HUES64 (cell line): ENCODE measurements at regions not wholly inside any gene's neighbourhood (a gene's known extent, or its start where the extent isn't known, plus 50 kb on each side); places are given as distances from the start of the nearest gene placed in this dataset.

Experiments used
- H3K27ac ChIP-seq: 2 replicates; pipeline ENCODE4 v1.7.0; 2013; ENCODE audit warnings: low read depth, low read length, inconsistent platforms
- H3K27me3 ChIP-seq: 2 replicates; pipeline ENCODE4 v1.6.1; 2013; ENCODE audit warnings: mild to moderate bottlenecking, low read length; ENCODE audit not compliant: insufficient read depth
- H3K36me3 ChIP-seq: 2 replicates; pipeline ENCODE4 v1.6.1; 2013; ENCODE audit warnings: mild to moderate bottlenecking, low read length; ENCODE audit not compliant: insufficient read depth
- H3K4me1 ChIP-seq: 2 replicates; pipeline ENCODE4 v1.6.1; 2013; ENCODE audit warnings: mild to moderate bottlenecking, low read length, moderate library complexity; ENCODE audit not compliant: insufficient read depth
- H3K4me3 ChIP-seq: 2 replicates; pipeline ENCODE4 v1.5.1; 2013; ENCODE audit warnings: mild to moderate bottlenecking, low read length, moderate library complexity
- H3K9ac ChIP-seq: 2 replicates; pipeline ENCODE4 v1.6.1; 2013; ENCODE audit warnings: mild to moderate bottlenecking, low read depth, low read length
- H3K9me3 ChIP-seq: 2 replicates; pipeline ENCODE4 v1.6.1; 2013; ENCODE audit warnings: low read depth, low read length; ENCODE audit not compliant: insufficient read depth
- WGBS: fragments of 150-250, 120-280 bp; methylation state at CpG from one replicate; pipeline ENCODE4 v1.1.7; 2013; ENCODE audit warnings: missing lambda C conversion rate; 5-methylcytosine and 5-hydroxymethylcytosine counted together

- H3K4me1 ChIP-seq = no peaks in the 10 kb centered on the region
- no peak overlapping the region for H3K9ac ChIP-seq
- H3K9me3 ChIP-seq = no peaks in the 10 kb centered on the region
- no peaks in the 10 kb centered on the region for H3K36me3 ChIP-seq
- no peaks in the 10 kb centered on the region for H3K27me3 ChIP-seq
- H3K27ac ChIP-seq = no peak overlapping the region
- WGBS = 93% methylated on average over 3 of the region's 3 CpGs
- H3K4me3 ChIP-seq = no peak overlapping the region
Measured at GRCh38 chr20:11624704-11625103, 293.0 kb upstream of the BTBD3 start.

- no peaks in the 10 kb centered on the region for H3K9me3 ChIP-seq
- no peak overlapping the region for H3K4me3 ChIP-seq
- H3K36me3 ChIP-seq = no peaks in the 10 kb centered on the region
- no peak overlapping the region for H3K9ac ChIP-seq
- no peaks in the 10 kb centered on the region for H3K4me1 ChIP-seq
- no peak overlapping the region for H3K27ac ChIP-seq
- WGBS = 90% methylated on average over 4 of the region's 4 CpGs
- no peaks in the 10 kb centered on the region for H3K27me3 ChIP-seq
Measured at GRCh38 chr20:11626551-11626950, 291.1 kb upstream of the BTBD3 start.

- H3K27me3 ChIP-seq = no peaks in the 10 kb centered on the region
- 96% methylated on average over 3 of the region's 3 CpGs for WGBS
- H3K27ac ChIP-seq = no peak overlapping the region
- H3K36me3 ChIP-seq = no peaks in the 10 kb centered on the region
- H3K4me3 ChIP-seq = no peak overlapping the region
- no peak overlapping the region for H3K9ac ChIP-seq
- H3K9me3 ChIP-seq = peaks cover 8% of the 10 kb centered on the region; the same call in 1 of the 2 replicates
- no peaks in the 10 kb centered on the region for H3K4me1 ChIP-seq
Measured at GRCh38 chr20:11642866-11643265, 274.8 kb upstream of the BTBD3 start.

- 92% methylated on average over 6 of the region's 6 CpGs for WGBS
- H3K4me3 ChIP-seq = no peak overlapping the region
- H3K9ac ChIP-seq = no peak overlapping the region
- H3K27me3 ChIP-seq = no peaks in the 10 kb centered on the region
- H3K27ac ChIP-seq = no peak overlapping the region
- H3K4me1 ChIP-seq = no peaks in the 10 kb centered on the region
- no peaks in the 10 kb centered on the region for H3K36me3 ChIP-seq
- peaks cover 8% of the 10 kb centered on the region; the same call in 1 of the 2 replicates for H3K9me3 ChIP-seq
Measured at GRCh38 chr20:11646359-11646758, 271.3 kb upstream of the BTBD3 start.

GRCh38 chr20:11650566-11650965 is 267.1 kb upstream of the BTBD3 start:
- no peaks in the 10 kb centered on the region for H3K36me3 ChIP-seq
- H3K4me3 ChIP-seq = no peak overlapping the region
- H3K4me1 ChIP-seq = peaks cover 11% of the 10 kb centered on the region
- no peak overlapping the region for H3K9ac ChIP-seq
- no peaks in the 10 kb centered on the region for H3K27me3 ChIP-seq
- peaks cover 8% of the 10 kb centered on the region; the same call in 1 of the 2 replicates for H3K9me3 ChIP-seq
- WGBS = 100% methylated on average over 1 of the region's 2 CpGs
- H3K27ac ChIP-seq = no peak overlapping the region

GRCh38 chr20:11651138-11651537 is 266.6 kb upstream of the BTBD3 start:
- Histone ChIP-seq H3K4me3 (no peak overlapping the region), H3K4me1 (peaks cover 11% of the 10 kb centered on the region), H3K36me3 (no peaks in the 10 kb centered on the region), H3K9ac (no peak overlapping the region), H3K27ac (no peak overlapping the region), H3K27me3 (no peaks in the 10 kb centered on the region), H3K9me3 (peaks cover 8% of the 10 kb centered on the region; the same call in 1 of the 2 replicates)
- WGBS = 100% methylated on average over 2 of the region's 2 CpGs

GRCh38 chr20:11651647-11652046 is 266.0 kb upstream of the BTBD3 start:
- H3K4me3 ChIP-seq = no peak overlapping the region
- peaks cover 11% of the 10 kb centered on the region for H3K4me1 ChIP-seq
- H3K36me3 ChIP-seq = no peaks in the 10 kb centered on the region
- no peak overlapping the region for H3K27ac ChIP-seq
- peaks cover 8% of the 10 kb centered on the region; the same call in 1 of the 2 replicates for H3K9me3 ChIP-seq
- no peak overlapping the region for H3K9ac ChIP-seq
- no peaks in the 10 kb centered on the region for H3K27me3 ChIP-seq

- H3K27me3 ChIP-seq = no peaks in the 10 kb centered on the region
- H3K9ac ChIP-seq = no peak overlapping the region
- WGBS = 77% methylated on average over 3 of the region's 3 CpGs
- H3K9me3 ChIP-seq = peaks cover 4% of the 10 kb centered on the region; the same call in 1 of the 2 replicates
- no peak overlapping the region for H3K4me3 ChIP-seq
- H3K36me3 ChIP-seq = no peaks in the 10 kb centered on the region
- peaks cover 11% of the 10 kb centered on the region for H3K4me1 ChIP-seq
- no peak overlapping the region for H3K27ac ChIP-seq
Measured at GRCh38 chr20:11652128-11652527, 265.6 kb upstream of the BTBD3 start.

GRCh38 chr20:11654766-11655165 is 262.9 kb upstream of the BTBD3 start:
- H3K36me3 ChIP-seq = no peaks in the 10 kb centered on the region
- H3K9me3 ChIP-seq = no peaks in the 10 kb centered on the region
- peaks cover 11% of the 10 kb centered on the region for H3K4me1 ChIP-seq
- H3K27ac ChIP-seq = no peak overlapping the region
- H3K4me3 ChIP-seq = no peak overlapping the region
- H3K9ac ChIP-seq = no peak overlapping the region
- 96% methylated on average over 1 of the region's 1 CpG for WGBS
- no peaks in the 10 kb centered on the region for H3K27me3 ChIP-seq

- Histone ChIP-seq H3K9ac (no peak overlapping the region), H3K4me1 (no peaks in the 10 kb centered on the region), H3K27me3 (no peaks in the 10 kb centered on the region), H3K27ac (no peak overlapping the region), H3K9me3 (no peaks in the 10 kb centered on the region), H3K4me3 (no peak overlapping the region), H3K36me3 (no peaks in the 10 kb centered on the region)
- 97% methylated on average over 3 of the region's 3 CpGs for WGBS
Measured at GRCh38 chr20:11660673-11661072, 257.0 kb upstream of the BTBD3 start.

GRCh38 chr20:11671015-11671511 is 246.6 kb upstream of the BTBD3 start:
- no peaks in the 10 kb centered on the region for H3K27me3 ChIP-seq
- H3K9ac ChIP-seq = no peak overlapping the region
- no peaks in the 10 kb centered on the region for H3K4me1 ChIP-seq
- no peaks in the 10 kb centered on the region for H3K9me3 ChIP-seq
- no peak overlapping the region for H3K27ac ChIP-seq
- WGBS = 100% methylated on average over 1 of the region's 1 CpG
- no peaks in the 10 kb centered on the region for H3K36me3 ChIP-seq
- no peak overlapping the region for H3K4me3 ChIP-seq

- Histone ChIP-seq H3K4me1 (0 out of 2 replicates have a peak, but pooled peaks cover 5% of the 10 kb centered on the region), H3K9me3 (no peaks in the 10 kb centered on the region), H3K9ac (no peak overlapping the region), H3K36me3 (no peaks in the 10 kb centered on the region), H3K4me3 (no peak overlapping the region), H3K27me3 (no peaks in the 10 kb centered on the region), H3K27ac (no peak overlapping the region)
- 93% methylated on average over 7 of the region's 7 CpGs for WGBS
Measured at GRCh38 chr20:11672959-11673358, 244.7 kb upstream of the BTBD3 start.
